Aorta (tissue), 5 donors: ENCODE measurements at regions not wholly inside any gene's neighbourhood (a gene's known extent, or its start where the extent isn't known, plus 50 kb on each side); places are given as distances from the start of the nearest gene placed in this dataset.
"Not testable (repeated sequence)": the region's sequence is repeated elsewhere in the genome, so short reads cannot be mapped to it uniquely, and the experiment has no call there.

ENCODE experiments used
- ATAC-seq: fragments of 200-7000 bp; cut with Tn5 transposase; one replicate; pipeline ENCODE4 v1.9.1; 2022; ENCODE audit warnings: moderate library complexity; ENCODE audit not compliant: low FRiP score
- DNase-seq, 2 donors: peaks; one replicate each; pipeline ENCODE4 v3.0.0-alpha.2; 2020
- H3K27ac ChIP-seq, 2 donors: one replicate each; pipeline ENCODE4 v1.5.1; 2013; ENCODE audit warnings: low read length in 2 of 2, mild to moderate bottlenecking in 2 of 2, moderate library complexity in 2 of 2, control low read depth in 1 of 2, inconsistent platforms in 1 of 2, low read depth in 1 of 2
- H3K27me3 ChIP-seq, 2 donors: one replicate each; pipeline ENCODE4 v1.6.1; 2013; ENCODE audit warnings: control low read depth in 1 of 2, low read length in 1 of 2, mild to moderate bottlenecking in 1 of 2, moderate library complexity in 1 of 2; ENCODE audit not compliant: insufficient read depth in 2 of 2, control insufficient read depth in 1 of 2
- H3K36me3 ChIP-seq, 2 donors: one replicate each; pipeline ENCODE4 v1.6.1; 2013; ENCODE audit warnings: control low read depth in 1 of 2, low read length in 1 of 2, mild to moderate bottlenecking in 1 of 2; ENCODE audit not compliant: insufficient read depth in 2 of 2, control insufficient read depth in 1 of 2
- H3K4me1 ChIP-seq, 2 donors: one replicate each; pipeline ENCODE4 v1.6.1; 2013; ENCODE audit warnings: low read length in 2 of 2, control low read depth in 1 of 2, mild to moderate bottlenecking in 1 of 2, moderate library complexity in 1 of 2; ENCODE audit not compliant: insufficient read depth in 2 of 2, control insufficient read depth in 1 of 2
- H3K4me3 ChIP-seq, 2 donors: one replicate each; pipeline ENCODE4 v1.5.1; 2013; ENCODE audit warnings: low read length in 2 of 2, control low read depth in 1 of 2, mild to moderate bottlenecking in 1 of 2
- H3K9me3 ChIP-seq: one replicate; pipeline ENCODE4 v1.6.1; 2013; ENCODE audit warnings: mild to moderate bottlenecking, low read length; ENCODE audit not compliant: control insufficient read depth
- WGBS, 2 donors: extraction: QIAGEN DNeasy Blood & Tissue Kit; methylation state at CpG; one replicate each; pipeline ENCODE4 v1.1.7; 2013; 5-methylcytosine and 5-hydroxymethylcytosine counted together
- intact Hi-C, 2 donors: fragments of 100-400 bp; cut with DNase I; formaldehyde crosslinking; loops; one replicate each; pipeline versions ENCODE4 v1.14.2 to v1.15.0; 2022
- donor health status: healthy with polysubstance abuse.
- donor health status: Bipolar disorder and iron deficiency.
- donor health status: DM: no; HTN: no; CAD: no.
- donor health status: DM: no; HTN: no; CAD: no.
- donor health status: DM: yes; HTN: yes; CAD: no.

GRCh38 chr3:13189639-13190377 is 116.6 kb upstream of the IQSEC1 start:
- WGBS, 2 donors = 80 to 86% methylated on average over 11 of the region's 11 CpGs

GRCh38 chr3:13188975-13189374 is 115.7 kb upstream of the IQSEC1 start:
- H3K36me3 ChIP-seq = no peaks in the 10 kb centered on the region
- no peaks in the 10 kb centered on the region for H3K27me3 ChIP-seq
- H3K4me1 ChIP-seq = no peaks in the 10 kb centered on the region
- ATAC-seq (no peak), DNase-seq (no peak)
- H3K27ac ChIP-seq = no peak overlapping the region
- 90 to 100% methylated on average over 1 of the region's 1 CpG for WGBS, 2 donors
- no peaks in the 10 kb centered on the region for H3K9me3 ChIP-seq
- intact Hi-C loops = no loop called here
- no peak overlapping the region for H3K4me3 ChIP-seq

More at GRCh38 chr3:13189639-13190377, 116.6 kb upstream of the IQSEC1 start:
- ATAC-seq = no peak
- Histone ChIP-seq H3K4me3 (no peak overlapping the region), H3K4me1 (no peaks in the 10 kb centered on the region), H3K27ac (no peak overlapping the region), H3K27me3 (no peaks in the 10 kb centered on the region), H3K36me3 (no peaks in the 10 kb centered on the region), H3K9me3 (no peaks in the 10 kb centered on the region)
- intact Hi-C loops = no loop called here
- DNase-seq = peak in 1 of 2 donors; percentile 70

- no peak for ATAC-seq
- DNase-seq = no peak
- Histone ChIP-seq H3K4me1 (no peaks in the 10 kb centered on the region), H3K27ac (no peak overlapping the region), H3K4me3 (no peak overlapping the region), H3K9me3 (no peaks in the 10 kb centered on the region), H3K27me3 (no peaks in the 10 kb centered on the region), H3K36me3 (no peaks in the 10 kb centered on the region)
- intact Hi-C loops = no loop called here
- 89 to 95% methylated on average over 4 of the region's 4 CpGs for WGBS, 2 donors
Measured at GRCh38 chr3:13188181-13188779, 115.1 kb upstream of the IQSEC1 start.

- Histone ChIP-seq H3K9me3 (no peaks in the 10 kb centered on the region), H3K4me3 (no peak overlapping the region), H3K36me3 (no peaks in the 10 kb centered on the region), H3K27ac (no peak overlapping the region), H3K4me1 (no peaks in the 10 kb centered on the region), H3K27me3 (no peaks in the 10 kb centered on the region)
- ATAC-seq (no peak), DNase-seq (no peak)
- intact Hi-C loops = no loop called here
- WGBS, 2 donors = 98 to 100% methylated on average over 2 of the region's 2 CpGs
Measured at GRCh38 chr3:13187593-13187992, 114.4 kb upstream of the IQSEC1 start.

GRCh38 chr3:13186435-13186815 is 113.2 kb upstream of the IQSEC1 start:
- no peaks in the 10 kb centered on the region for H3K36me3 ChIP-seq
- no peak overlapping the region for H3K27ac ChIP-seq
- ATAC-seq = no peak
- WGBS, 2 donors = 38 to 50% methylated on average over 9 of the region's 9 CpGs
- H3K27me3 ChIP-seq = no peaks in the 10 kb centered on the region
- intact Hi-C loops = no loop called here
- DNase-seq = no peak
- H3K9me3 ChIP-seq = no peaks in the 10 kb centered on the region
- H3K4me3 ChIP-seq = no peak overlapping the region
- no peaks in the 10 kb centered on the region for H3K4me1 ChIP-seq

- intact Hi-C loops = no loop called here
- H3K27me3 ChIP-seq = no peaks in the 10 kb centered on the region
- H3K9me3 ChIP-seq = no peaks in the 10 kb centered on the region
- 85 to 86% methylated on average over 7 of the region's 7 CpGs for WGBS, 2 donors
- no peaks in the 10 kb centered on the region for H3K36me3 ChIP-seq
- ATAC-seq (no peak), DNase-seq (no peak)
- H3K4me3 ChIP-seq = no peak overlapping the region
- no peaks in the 10 kb centered on the region for H3K4me1 ChIP-seq
- no peak overlapping the region for H3K27ac ChIP-seq
Measured at GRCh38 chr3:13185737-13186434, 112.7 kb upstream of the IQSEC1 start.

- 92 to 96% methylated on average over 30 to 32 of the region's 32 CpGs for WGBS, 2 donors
- ATAC-seq, H3K27me3 ChIP-seq, intact Hi-C loops, H3K9me3 ChIP-seq, H3K4me3 ChIP-seq, H3K36me3 ChIP-seq, H3K27ac ChIP-seq, H3K4me1 ChIP-seq, DNase-seq: not testable (repeated sequence)
Measured at GRCh38 chr3:13179582-13180210, 106.5 kb upstream of the IQSEC1 start.

GRCh38 chr3:13179181-13179580 is 106.0 kb upstream of the IQSEC1 start:
- intact Hi-C loops = no loop called here
- Histone ChIP-seq H3K9me3 (no peaks in the 10 kb centered on the region), H3K4me3 (no peak overlapping the region), H3K36me3 (no peaks in the 10 kb centered on the region), H3K27ac (no peak overlapping the region), H3K4me1 (no peaks in the 10 kb centered on the region), H3K27me3 (no peaks in the 10 kb centered on the region)
- ATAC-seq (no peak), DNase-seq (no peak)
- WGBS, 2 donors = 69 to 79% methylated on average over 1 of the region's 1 CpG
